HG03097 (cell line): ENCODE measurements at regions not wholly inside any gene's neighbourhood (a gene's known extent, or its start where the extent isn't known, plus 50 kb on each side); places are given as distances from the start of the nearest gene placed in this dataset.

Experiments used
- ATAC-seq: cut with Tn5 transposase; IDR thresholded peaks from one replicate; pipeline ENCODE4 v1.9.1; 2021; ENCODE audit not compliant: unreplicated experiment, low FRiP score

DNA sequence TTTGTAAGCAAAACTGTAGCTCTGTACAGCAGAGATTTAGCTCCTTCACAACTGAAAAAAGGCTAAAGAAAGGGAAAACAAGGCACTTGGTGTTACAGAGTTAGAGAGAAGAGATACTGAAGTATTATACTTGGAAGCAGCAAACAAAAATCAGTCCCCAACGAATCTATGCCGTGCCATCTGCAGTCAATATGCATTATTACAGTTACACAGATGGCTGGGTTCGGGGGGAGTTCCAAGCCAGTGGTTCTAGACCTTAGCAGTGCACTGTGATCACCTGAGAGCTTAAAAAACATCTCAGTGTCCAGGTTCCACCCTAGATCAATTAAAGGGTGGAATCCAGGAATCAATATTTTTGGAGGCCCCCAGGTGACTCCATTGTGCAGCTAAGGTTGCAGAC is 489.9 kb downstream of the SHISA9 start:
- no peak for ATAC-seq

DNA sequence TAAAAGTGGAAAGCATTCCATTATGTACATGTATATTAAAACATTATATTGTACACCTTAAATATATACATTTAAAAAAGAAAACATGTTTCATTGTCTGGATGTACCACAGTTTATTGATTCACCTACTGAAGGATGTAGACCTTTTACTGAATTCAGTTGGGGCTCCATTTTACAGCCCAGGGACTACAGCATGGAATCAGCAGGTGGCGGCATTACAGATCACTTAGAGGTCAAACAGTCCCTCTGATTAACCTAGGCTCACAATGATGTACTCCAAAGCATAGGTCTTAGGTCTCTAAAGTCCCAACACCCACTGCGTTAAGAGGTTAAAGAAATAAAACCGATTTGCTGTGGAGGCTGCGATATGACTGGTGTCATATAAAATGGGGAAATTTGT is 490.9 kb downstream of the SHISA9 start:
- ATAC-seq, result no peak

DNA sequence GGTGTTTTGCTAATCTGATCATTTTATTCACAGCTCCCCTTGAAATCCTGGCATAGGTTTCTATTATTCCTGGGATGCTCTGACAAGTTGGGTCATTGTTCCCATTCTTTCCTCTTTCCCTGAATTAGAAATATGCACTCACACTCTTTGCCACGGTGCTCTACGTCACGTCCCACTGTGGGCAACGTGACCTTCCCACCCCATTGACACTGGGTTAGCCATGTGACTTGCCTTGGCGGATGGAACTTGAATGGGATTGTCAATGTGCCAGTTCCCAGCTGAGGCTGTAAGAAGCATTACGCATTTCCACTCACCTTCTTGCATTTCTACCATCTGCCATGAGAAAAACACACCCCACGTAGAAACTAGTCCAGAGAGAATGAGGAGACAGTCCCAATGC is 492.4 kb downstream of the SHISA9 start:
- no peak for ATAC-seq

DNA sequence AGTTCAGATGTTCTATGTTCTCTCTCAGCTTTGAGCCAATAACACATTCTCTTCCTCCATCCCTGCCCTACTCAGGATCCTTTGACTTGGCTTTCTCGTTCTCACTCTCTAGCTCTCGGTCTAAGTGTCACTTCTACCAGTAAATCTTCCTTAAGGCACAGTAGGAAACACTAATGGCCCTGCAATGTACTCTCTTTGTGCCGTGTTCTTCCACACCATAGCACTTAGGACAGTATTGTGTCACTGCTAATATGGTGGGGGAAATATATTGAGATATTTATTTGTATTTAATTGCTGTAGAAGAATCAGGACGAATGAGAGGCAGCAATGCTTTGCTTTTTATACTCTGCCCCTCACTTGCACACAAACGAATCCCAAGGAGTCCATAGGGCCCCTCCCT is 493.1 kb downstream of the SHISA9 start:
- no peak for ATAC-seq

DNA sequence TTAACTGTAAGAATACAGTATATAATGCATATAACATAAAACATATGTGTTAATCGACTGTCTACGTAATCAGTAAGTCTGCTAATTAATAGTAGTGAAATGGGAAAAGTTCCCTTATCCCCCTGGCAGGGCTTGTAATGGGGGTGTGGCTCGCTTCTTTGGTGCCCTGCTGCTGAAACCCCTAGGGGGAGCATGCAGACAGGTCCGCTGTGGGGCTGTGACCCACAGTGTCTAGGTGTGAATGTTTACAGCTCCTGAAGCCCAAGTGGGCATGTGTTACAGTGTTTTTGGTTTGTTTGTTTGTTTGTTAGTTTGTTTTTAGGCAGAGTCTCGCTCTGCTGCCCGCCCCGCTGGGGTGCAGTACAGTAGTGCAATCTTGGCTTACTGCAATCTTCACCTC is 495.7 kb downstream of the SHISA9 start:
- ATAC-seq, result no peak

DNA sequence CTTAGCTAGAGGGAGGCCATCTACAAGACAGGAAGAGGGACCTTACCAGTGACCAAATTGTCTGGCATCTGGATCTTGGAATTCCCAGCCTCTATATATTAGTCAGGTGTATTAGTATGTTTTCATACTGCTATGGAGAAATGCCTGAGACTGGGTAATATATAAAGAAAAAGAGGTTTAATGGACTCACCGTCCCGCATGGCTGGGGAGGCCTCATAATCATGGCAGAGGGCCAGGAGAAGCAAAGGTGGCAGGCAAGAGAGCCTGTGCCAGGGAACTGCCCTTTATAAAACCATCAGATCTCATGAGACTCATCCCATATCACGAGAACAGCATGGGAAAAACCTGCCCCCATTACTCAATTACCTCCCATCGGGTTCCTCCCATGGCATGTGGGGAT is 500.2 kb downstream of the SHISA9 start:
- no peak for ATAC-seq

DNA sequence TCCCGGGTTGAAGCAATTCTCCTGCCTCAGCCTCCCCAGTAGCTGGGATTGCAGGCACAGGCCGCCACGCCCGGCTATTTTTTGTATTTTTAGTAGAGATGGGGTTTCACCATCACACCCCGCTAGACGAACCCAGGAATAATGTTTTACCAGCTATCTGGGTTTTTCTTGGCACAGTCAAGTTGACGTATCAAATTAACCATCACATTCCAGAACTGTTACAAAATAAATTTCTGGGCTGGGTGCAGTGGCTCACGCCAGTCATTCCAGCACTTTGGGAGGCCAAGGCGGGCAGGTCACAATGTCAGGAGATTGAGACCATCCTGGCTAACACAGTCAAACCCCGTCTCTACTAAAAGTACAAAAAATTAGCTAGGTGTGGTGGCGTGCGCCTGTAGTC is 501.2 kb downstream of the SHISA9 start:
- ATAC-seq, result no peak

DNA sequence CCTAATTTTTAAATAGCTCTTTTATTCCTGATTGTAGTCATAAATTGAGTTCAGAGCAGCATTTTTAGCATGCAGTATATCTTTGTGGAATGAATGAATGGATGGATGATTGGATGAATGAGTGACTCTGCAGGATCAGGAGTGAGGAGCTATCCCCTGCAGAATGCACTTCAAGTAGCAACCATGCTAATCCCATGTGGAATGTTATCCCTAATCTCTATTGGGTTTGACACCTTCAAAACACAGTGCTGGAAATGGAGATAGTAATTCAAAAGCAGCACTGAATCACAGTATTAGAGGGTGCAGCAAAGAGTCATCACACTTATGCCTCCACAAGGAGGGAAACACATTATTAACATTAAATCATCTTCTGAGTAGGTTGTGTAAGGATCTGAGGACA is 501.9 kb downstream of the SHISA9 start:
- no peak for ATAC-seq

DNA sequence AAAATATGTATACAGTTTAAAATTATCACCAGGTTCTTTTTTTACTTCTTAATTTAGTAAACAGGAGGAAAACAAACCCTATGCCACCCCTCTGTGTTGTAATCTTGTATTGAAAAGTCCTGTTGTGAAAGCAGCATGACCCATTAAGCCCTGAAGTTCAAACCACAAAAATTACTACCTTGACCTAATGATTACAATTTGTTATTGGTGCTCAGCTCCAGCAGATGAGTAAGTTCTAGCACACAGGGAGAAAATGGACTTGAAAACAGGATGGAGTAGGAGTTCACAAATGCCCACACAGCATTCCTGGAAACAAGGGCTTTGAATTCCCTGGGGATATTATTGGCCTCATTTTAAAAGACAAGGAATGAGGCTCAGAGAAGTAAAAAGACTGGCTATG is 505.8 kb upstream of the ERCC4 start:
- no peak for ATAC-seq

DNA sequence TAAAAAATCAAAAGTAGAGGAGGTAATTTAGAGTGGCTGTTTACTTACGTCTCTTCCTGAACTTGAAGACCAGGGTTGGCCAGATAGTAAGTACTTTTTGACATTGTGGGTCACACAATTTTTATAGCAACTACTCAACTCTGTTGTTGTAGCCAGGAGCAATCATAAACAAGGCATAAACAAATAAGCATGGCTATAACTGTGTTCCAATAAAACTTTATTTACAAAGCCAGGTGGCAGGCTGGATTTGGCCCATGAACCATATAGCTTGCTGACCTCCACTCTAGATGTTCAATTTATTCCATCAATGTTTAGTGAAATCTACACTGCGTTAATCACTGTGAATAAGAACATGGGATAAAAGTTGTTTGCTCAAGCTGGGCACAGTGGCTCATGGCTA is 500.4 kb upstream of the ERCC4 start:
- ATAC-seq, result no peak

DNA sequence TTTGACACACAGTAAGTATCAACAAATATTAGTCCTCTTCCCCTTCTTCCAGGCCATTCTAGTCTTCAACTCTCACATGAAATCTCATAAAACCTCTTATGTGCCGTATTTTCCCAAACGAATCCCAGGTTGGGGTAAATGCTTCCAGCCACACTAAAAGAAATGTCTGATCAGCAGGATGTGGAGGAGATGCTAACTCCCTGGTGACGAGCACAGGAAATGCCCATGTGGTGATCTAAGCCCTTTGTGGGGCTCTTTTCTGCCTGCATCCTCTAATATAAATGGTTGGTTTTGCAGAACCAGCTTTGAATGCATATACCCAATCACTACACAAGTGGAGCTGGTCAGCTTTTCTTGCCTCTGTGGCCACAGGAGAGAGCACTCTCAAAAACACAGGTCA is 498.2 kb upstream of the ERCC4 start:
- no peak for ATAC-seq

DNA sequence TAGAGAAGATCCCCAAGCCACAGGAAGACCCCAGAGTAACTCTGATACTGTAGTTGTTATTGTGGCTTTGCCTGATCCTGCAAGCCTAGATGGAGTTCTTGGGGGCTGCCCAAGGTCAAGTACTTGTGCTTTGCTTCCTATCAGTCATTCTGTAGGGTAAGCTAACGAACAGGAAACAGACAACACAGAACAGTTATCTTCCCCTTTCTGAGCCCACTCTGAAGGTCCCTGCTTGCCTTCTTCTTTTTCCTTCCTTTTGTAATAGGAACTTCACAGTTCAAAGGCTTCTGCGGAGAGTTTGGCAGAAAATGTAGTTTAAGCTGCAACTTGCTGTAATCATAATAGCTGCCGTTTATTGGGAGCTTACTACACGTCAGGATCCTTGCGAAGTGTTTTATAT is 494.1 kb upstream of the ERCC4 start:
- no peak for ATAC-seq

DNA sequence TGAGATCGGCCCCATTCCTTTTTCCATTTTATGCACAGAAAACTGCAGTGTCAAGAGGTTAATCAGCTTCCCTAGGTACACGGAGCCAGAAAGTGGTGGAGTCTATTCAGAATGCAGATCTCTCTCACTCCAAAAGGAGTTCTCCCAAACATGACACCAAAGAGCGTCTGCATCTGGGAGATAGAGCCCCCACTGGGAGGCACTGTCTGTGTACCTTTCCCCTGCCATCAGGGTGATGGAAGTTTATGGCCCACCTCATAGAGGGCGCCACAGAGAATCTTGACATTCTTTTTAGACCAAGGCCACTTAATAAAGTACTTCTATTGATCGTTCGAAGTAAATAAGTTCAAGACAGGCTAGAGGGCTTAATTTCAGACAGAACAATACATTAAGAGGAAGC is 493.7 kb upstream of the ERCC4 start:
- no peak for ATAC-seq

DNA sequence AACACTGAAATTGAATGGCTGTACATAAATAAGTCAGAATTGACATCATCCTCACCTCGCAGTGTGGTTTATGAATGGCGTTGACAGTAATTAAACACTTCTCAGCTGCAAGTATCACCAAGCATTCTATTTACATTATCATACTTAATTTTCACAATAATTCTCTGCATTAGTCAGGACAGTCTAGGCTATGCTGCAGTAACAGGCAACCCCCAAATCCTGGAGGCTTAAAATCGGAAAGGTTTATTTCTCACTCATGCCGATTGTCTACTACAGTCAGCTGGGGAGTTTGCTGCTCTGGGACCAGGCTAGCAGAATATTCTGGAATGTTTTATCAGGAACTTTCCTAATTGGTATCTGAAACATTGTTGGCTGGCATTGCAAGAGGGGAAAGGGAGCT is 493.2 kb upstream of the ERCC4 start:
- no peak for ATAC-seq

DNA sequence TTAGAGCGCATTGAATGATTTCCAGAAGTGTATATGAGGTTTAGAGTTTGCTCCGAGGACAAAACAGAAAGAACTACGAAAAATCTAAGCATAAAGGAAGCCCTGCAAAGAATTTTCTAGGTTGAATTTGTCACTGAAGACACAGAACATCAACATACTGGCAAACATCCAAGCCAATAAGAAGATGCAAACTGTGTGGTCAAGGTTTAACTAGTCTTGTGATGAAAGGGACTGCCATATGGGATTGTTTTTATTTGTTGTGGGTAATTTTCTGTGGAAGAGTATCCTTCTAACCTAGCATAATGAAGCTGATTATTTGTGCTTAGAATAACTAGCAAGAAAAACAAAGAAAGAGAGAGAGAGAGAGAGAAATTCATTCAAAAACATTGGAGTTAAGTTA is 492.0 kb upstream of the ERCC4 start:
- ATAC-seq, result no peak

DNA sequence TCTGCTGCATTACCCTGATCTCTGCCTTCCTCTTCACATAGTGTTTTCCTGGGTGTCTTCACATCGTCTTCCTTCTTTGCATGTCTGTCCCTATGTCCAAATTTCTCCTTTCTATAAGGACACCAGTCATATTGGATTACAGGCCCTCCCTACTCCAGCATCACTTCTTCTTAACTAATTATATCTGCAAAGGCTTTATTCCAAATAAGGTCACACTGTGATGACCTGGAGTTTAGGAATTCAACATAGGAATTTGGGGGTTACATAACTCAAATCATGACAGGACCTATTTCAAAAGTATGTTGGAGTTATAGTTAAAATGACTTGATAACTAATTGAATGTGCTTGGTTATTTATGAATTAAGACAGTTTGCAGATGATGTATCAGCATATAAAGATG is 490.5 kb upstream of the ERCC4 start:
- ATAC-seq, result no peak

DNA sequence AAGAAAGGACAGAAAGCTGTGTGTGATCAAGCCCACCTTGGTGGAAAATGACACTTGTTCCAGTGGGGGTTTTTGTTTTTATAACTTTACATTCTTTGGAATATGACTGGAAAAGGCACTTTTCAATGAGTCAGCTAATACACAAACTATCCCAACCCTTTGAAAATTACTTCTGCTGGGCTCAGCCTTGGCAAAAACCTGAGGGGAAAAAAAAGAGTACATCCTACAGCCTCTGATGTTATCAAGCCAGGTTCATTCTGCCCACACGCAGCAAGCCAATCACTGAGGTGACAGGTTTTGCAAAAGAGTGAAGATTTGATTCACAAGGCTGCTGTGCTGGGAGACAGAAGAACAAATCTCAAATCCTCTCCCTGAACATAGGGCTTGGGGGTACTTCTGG is 484.5 kb upstream of the ERCC4 start:
- ATAC-seq, result no peak

DNA sequence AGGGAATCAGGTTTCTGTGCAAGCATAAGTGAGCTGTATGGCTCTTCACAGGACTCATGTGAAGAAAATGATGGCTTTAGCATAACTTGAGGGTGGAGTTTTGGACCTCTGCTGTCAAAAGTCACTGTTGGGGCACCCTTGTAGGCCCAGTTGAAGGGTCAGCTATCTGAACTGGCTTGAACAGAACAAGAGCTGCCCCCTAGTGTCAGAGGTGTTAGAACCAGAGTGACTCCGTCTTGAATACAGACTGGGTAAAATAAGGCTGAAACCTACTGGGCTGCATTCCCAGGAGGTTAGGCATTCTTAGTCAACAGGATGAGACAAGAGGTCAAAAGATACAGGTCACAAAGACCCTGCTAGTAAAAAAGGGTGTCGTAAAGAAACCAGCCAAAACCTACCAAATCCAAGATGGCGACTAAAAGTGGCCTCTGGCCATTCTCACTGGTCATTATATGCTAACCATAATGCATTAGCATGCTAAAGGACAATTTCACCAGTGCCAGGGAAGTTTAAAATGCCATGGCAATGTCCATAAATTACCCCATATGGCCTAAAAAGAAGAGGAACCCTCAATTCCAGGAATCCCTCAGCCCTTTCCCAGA is 484.0 kb upstream of the ERCC4 start:
- ATAC-seq, result no peak

DNA sequence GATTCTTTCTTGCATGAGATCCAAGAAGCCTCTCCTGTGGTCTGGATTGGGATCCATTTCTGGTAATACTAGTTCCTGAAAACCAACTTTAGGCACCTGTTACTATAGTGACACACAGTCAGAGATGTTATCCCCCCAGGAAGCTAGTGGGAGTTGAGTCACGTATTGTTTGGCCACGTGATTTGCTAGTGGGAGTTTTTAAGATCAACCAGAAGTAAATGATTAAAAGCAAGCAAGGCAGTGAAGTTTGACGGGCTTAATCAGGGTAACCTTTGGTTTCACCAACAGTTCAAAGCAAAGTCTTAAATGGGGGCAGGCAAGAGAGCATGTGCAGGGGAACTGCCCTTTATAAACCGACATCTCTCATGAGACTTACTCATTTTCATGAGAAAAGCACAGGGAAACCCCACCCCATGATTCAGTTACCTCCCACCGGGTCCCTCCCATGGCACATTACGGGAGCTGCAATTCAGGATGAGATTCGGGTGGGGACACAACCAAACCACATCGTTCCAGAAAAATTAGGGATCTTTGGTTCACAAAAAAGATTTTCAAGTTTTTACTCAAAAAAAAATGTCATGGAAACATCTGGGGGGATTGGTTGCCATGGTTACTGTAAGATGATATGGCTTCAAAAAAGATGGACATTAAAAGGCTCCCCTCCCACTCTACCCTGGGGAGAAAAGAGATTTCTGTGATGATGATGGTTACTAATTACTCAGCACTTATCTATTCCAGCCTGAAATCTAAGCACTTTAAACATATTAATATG is 483.1 kb upstream of the ERCC4 start:
- ATAC-seq, result peak; percentile 57

DNA sequence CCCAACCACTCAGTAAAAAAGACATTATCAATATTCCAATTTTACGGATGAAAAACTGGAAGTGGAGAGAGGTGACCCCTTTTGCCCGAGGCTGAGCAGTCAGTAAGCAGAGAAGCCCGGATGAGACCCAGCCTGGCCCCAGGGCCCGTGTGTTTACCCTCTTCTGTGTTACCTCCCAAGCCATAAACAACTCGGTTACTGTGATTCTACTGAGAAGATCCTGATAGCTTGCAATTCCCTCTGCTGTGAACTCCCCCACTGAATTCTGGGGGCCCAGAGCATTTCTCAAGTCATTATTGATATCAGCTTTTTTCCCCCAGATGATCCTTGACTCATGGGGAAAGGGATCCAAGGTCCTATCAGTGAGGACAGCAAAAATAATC is 482.6 kb upstream of the ERCC4 start:
- no peak for ATAC-seq

DNA sequence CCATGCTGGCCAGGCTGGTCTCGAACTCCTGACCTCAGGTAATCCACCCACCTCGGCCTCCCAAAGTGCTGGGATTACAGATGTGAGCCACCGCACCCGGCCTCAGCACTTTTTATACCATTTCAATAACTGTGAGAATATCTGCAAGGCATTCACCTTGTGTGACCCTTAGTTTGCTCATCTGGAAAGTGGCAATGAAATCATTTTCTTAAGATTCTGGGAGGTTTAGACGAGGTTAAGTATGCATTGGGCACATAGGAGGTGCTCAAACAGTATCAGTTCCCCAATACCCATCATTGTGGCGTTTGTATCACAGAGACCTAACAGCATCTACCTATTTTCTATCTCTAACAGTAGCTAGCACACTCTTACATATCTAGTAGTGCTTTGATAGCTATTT is 481.9 kb upstream of the ERCC4 start:
- ATAC-seq, result no peak

DNA sequence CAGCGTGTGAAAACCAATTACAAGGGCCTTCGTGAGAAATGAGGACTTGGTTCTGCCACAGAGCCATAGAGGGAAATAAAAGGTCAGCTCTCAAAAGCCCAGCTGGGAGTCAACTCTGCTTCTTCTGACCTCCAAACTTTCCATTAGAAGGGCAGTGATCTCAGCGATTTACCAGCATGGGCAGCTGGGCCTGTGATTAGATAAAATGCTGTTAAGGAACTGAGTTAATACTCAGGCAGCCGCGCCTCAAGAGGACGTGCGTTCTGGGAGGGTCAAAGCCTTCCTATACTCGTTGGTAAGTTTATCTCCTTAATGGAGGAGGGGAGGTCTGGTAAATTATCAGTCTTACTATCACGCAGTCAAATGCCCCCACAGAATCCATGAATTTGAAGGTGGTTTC is 480.2 kb upstream of the ERCC4 start:
- no peak for ATAC-seq

DNA sequence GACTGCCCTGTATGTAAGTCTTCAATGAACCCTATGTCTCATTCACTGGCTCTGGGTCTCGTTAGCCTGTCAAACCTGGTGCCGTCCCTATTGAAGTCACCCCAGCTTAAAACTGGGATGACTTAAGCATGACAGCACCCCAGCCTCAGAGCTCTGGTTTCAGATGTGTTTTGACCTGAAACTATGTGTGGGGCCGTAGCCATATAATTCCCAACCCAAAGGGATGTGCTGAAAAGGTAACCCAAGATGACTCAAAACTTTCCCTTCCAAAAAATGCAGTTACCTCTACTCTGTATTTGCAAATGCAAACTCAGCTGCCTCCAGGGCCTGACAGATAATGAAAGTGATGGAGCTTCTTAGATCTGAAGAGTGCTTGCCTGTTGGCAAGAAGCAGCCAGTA is 478.3 kb upstream of the ERCC4 start:
- ATAC-seq, result no peak
